ENCODE measurements at regions not wholly inside any gene's neighbourhood (a gene's known extent, or its start where the extent isn't known, plus 50 kb on each side); places are given as distances from the start of the nearest gene placed in this dataset.
"Not testable (repeated sequence)": the region's sequence is repeated elsewhere in the genome, so short reads cannot be mapped to it uniquely, and the experiment has no call there.

DNA sequence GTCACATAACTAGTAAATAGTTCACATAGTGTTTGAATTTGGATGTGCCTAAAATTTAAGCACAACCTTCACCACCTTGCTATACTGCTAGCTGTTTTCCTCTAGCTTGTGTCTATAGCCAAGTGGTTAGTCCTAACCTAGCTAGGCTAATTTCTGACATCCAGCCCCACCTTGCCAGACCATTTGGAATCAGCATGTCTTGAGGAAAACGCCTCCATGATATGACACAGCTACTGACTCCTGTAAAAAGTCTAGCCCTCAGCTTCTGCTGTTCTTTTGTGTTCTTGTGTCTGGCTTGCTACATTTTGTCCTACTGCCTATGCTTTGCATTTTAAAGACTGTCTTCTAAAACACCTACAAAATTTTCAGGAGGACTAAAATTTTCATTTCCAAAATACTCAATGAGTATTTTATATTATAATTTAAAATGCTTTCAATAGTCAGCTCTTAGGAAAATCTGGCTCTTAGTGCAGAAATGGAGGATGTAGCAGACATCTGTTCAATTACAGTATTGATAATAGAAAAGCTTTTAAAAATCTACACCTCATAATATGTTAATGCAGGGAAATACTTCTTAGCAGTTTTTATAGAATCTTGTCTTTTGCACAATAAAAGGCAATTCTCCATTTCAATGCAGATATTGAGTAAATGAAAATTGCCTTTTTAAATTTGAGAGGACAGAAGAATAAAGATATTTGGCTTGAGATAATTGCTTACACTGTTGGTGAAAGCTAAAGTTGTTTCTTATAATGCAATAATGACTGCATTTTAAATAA is 160.8 kb upstream of the APP start:
- DNase-seq (ENCODE audit: low spot score) = no peak

DNA sequence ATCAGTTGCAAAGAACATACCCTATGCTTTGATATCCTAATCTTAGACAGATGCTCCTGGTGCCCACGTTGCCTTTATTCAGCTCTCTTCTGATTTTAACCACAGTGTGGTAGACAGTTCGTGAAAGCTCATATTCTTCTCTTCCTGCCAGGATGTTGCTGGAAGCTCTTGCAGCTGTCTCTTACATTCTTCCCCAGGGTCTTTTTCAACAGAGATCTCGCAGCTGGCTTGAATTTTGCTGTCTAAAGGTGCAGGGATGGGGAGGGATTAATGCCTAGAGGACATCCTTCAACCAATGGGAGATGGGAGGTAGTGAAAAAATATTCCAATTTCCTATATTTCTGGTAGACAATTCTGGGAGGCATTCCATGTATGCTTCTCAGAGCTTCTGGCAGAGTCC is 150.0 kb upstream of the APP start:
- no peak for DNase-seq (ENCODE audit: low spot score)

DNA sequence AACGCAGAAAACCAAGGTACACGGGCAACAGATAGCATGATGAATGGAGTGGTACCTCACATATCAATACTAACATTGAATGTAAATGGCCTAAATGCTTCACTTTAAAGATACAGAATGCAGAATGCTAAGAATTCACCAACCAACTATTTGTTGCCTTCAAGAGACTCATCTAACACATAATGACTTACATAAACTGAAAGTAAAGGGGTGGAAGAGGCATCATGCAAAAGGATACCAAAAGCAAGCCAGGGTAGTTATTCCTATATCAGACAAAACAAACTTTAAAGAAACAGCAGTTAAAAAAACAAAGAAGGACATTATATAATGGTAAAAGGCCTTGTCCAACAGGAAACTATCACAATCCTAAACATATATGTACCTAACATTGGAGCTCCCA is 137.1 kb upstream of the APP start:
- DNase-seq (ENCODE audit: low spot score) = no peak

DNA sequence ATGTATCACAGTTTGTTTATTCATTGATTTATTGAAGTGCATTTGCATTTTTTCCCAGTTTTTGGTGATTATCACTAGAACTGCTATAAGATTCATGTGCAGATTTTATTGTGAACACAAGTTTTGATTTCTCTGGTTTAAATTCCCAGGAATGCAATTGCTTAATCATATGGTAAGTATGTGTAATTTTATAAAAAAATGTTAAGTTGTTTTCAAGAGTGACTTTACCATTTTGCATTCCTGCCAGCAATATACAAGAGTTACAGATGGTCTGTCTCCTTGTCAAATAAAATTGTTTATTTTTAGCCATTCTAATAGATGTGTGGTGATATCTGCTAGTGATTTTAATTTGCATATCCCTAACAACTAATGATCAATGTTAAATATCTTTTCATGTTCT is 127.3 kb upstream of the APP start:
- no peak for DNase-seq (ENCODE audit: low spot score)

DNA sequence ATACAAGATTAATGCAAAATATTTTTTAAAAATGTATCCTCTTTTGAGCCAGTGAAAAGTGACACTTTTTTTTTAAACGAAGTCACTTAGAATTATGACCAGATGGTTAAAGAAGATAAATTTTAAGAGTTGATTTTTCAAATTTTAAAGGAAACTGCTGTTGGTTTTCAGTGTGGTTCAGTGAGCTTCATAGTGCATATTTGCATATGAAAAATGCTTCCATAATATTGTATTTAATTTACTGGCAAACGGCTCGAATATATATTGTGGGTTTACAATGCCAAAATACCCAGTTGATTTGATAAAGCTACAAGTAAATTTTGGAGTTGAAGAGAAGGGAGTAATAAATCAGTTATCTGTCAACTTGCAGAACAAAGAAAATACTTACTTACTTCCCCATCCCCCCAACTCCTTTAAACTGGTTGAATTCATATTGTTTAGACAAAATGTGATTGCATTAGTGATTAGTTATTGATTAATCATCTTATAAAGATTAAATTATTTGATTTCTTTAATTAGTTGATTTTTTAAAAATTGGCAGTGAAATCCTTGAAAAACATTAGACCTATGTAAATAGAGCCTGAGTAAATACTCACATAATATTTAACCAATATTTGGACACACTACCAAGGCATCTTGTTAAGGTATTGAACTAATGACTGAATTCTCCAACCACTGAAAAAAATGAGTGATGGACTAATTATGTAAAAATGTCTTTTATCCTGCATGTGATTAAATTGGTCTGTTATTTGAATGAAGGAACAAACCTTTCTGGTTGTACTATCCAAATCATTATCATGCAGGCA is 122.8 kb upstream of the APP start:
- DNase-seq (ENCODE audit: low spot score) = no peak

DNA sequence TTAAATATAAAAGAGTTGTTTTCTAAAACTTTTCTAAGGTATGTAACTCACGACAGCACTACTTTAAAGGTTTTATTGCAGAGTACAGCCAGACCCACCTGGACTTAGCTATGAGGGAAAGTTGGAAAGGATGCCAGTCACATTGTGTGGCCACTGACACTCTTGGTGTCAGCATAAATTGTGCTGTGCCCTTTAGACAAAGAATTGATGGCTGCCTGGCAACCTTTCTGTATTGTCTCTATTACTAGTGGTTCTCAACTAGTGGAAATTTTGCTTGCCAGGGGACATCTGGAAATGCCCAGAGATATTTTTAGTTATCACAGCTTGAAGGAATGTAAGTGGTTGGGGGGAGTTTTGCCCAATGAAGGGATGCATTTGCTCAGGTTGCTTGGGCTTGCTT is 117.5 kb upstream of the APP start:
- DNase-seq (ENCODE audit: low spot score) = no peak

DNA sequence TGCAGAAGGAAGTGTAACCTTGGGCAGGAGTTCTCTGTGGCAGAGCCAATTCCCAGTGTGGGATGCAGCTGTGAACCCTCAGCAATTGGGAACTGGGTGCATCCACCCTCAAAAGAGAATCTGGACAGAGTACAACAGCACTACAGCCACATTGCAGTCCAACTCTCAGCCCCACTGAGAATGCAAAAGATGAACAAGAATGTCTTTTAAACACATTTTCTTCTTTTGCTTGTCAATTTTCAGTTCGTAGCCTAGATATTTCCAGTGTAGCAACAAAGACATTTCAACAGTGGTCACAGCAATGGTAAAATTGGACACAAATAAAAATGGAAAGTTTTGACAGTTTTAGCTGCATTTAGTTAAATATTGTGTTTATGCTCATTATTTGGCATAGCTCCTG is 114.0 kb upstream of the APP start:
- no peak for DNase-seq (ENCODE audit: low spot score)

DNA sequence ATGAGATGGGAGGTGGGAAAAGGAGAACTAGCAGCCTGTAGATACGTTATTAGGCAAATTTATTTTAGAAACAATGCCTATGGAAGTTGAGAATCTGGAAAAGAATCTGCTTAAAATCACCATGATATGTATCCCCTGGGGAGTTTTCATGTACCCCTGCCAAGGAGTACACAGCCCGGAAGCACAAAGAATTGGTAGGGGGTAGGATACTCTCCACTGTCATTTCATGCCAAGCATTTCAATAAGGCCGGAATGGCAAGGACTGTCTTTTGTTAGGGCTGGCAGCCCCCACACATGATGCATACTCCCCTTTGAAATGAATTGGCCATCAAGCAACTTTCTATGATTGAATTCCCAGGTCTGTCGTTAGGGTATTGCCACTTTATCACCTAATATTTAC is 111.5 kb upstream of the APP start:
- DNase-seq (ENCODE audit: low spot score) = no peak

DNA sequence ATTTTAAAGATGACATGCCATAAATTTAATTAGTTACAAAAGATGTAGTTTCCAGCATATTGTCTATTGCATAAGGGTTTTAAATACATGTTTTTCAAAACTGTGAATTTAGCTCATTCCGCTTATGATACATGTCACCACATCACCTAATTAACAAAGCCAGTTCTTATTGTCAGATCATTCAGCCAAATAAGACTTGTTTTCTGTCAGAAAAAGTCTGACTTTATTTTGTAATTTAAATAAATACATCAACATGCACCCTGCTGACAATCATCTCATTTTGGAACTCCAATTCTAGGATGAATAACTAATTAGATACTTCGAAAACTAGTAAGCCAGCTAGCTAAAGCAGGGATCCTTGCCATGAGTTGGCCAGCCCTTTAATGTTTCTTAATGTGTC is 110.9 kb upstream of the APP start:
- DNase-seq (ENCODE audit: low spot score) = no peak

DNA sequence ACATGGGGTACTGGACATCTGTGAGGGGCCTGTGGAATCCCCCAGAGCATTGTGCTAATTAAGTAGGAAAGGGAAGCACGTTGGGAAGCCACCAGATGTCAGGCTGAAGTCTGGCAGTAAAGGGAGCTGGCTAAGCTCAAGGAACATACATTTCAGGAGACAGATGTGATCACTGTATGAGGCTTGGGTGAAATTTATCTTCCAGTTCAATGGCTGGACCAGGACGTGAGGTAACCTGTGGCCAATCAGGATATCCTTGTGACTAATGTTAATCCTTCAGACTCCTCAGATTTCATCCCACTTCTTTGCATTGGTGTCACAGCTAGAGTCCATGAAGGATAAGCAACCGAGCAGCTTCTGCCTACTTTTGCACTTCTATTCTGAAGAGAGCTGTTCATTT is 110.2 kb upstream of the APP start:
- peak; percentile 52 for DNase-seq (ENCODE audit: low spot score)

DNA sequence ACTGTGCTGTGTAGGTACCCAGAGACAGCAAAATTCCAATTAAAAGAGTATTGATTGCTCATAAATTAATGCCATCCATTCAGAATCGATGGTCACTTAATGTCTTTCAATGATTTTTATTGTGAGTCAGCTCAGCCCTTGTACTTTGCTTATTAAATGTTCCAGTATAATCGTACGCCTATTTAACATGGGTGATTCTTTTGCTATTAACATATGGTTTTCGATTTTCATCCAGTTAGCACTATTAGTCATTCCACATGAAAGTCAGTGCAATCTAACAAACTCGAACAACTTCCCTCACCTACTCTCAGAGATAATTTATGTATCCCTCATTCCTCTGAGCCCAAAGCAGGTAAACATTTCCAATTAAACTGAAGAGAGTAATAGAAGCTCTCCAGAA is 109.6 kb upstream of the APP start:
- no peak for DNase-seq (ENCODE audit: low spot score)

DNA sequence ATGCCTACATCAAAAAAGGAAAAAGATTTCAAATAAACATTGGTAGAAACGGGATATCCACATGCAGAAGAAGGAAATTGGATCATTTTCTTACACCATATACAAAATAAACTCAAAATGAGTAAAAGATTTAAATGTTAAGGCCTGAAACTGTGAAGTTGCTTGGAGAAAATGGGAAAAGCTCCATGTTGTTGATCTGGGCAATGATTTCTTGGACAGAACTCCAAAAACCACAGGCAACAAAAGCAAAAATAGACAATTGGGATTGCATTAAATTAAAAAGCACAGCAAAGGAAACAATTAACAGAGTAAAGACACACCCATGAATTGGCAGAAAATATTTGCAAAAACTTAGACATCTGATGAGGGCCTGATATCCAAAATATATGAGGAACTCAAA is 105.2 kb upstream of the APP start:
- DNase-seq (ENCODE audit: low spot score) = no peak

DNA sequence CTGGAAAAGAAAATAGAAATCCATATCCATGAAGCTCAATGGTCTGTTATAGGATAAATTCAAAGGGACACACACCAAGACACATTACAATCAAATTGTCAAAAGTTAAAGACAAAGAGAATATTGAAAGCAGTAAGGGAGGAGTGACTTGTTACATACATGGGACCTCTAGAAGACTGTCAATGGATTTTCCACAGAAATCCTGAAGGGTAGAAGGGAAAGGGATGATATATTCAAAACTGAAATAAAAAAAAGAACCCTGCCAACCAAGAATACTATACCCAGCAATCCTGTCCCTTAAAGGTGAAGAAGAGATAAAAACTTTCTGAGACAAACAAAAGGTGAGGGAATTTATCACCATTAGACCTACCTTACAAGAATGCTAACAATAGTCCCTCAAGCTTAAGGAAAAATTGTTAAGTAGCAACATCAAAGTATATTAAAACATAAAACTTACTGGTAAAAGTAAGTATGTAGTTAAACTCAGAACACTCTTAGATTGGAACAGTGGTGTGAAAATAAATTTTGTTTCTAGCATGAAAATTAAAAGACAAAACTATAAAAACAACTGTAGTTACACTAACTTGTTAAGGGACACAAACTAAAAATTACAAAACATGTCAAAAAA is 103.2 kb upstream of the APP start:
- no peak for DNase-seq (ENCODE audit: low spot score)

DNA sequence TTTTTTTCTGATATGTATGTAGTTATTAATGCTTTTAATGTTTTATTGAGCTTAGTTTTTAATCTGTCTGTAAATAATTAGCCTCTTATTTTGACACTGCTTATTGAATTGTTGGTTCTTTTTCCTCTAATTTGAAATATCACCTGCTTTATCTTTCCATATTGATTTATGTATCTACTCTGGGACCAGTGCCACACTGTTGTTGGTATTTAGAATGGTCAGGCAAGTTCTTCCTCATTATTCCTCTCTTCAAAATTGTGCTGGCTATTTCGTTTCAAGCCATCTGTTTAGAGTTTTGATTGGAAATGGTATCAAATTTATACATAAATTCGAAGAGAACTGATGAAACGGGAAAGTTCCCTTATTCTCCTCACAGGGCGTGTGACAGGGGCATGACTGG is 96.8 kb upstream of the APP start:
- no peak for DNase-seq (ENCODE audit: low spot score)

DNA sequence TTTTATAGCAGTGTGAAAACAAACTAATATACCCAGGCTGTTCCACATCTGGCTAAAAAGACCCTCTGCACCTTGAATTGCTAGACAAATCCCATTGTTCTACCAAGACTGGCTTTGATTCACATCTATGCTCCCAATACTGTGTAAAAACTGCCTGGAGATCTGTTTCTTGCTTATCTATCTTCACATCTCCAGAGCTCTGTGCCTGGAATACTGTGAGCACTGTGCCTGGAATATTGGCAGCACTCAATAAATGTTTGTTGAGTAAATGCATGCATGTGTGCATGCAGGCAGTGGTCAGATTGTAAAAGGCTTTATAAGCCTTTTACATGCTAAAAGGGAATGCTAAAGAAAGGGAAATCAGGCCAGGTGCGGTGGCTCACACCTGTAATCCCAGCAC is 75.5 kb upstream of the APP start:
- no peak for DNase-seq (ENCODE audit: low spot score)

DNA sequence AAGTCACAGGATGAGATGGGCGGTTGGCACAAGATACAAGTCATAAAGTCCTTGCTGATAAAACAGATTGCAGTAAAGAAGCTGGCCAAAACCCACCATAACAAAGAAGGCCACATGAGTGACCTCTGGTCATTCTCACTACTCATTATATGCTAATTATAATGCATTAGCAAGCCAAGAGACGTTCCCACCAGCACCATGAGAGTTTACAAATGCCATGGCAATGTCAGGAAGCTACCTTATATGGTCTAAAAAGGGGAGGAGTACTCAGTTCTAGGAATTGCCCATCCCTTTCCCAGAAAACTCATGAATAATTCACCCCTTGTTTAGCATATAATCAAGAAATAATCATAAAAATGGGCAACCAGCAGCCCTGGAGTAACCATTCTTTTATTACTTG is 74.9 kb upstream of the APP start:
- DNase-seq (ENCODE audit: low spot score) = no peak

DNA sequence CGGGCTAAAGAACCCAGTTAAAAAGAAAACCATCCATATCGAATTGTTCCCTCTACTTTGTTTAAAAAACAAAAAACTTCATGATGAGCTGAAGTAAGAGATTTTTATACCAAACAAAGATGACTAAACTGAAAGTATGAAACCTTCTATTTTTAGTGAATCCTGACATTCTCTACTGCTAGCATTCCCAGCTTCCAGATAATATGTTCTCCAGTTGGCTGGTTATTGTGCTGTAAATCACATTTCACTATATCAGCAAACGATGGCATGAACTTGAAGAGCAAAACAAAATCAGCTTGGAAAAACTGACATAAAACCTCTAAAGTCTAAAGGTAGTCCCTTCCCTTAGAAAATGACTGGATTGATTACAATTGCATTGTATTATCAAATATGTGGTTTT is 68.1 kb upstream of the APP start:
- peak; percentile 56 for DNase-seq (ENCODE audit: low spot score)

DNA sequence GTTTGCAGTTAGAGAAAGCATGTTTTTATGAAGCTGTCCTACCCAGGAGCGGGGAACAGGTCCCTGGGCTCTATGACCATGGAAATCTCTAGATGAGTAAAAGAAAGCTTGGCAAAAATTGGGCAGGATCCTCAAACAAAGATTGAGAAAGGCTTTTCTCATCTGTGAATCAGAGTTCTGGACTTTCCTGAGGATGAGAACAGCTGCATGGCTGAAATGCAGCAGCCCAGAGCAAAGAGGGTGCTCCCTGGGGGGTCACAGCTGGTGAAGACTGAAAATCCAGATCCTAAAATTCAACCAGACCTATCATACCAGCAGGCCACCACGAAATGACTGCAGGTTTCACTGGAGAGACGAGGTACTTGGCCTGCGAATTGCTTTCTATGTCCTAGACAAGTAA is 65.7 kb upstream of the APP start:
- no peak for DNase-seq (ENCODE audit: low spot score)

DNA sequence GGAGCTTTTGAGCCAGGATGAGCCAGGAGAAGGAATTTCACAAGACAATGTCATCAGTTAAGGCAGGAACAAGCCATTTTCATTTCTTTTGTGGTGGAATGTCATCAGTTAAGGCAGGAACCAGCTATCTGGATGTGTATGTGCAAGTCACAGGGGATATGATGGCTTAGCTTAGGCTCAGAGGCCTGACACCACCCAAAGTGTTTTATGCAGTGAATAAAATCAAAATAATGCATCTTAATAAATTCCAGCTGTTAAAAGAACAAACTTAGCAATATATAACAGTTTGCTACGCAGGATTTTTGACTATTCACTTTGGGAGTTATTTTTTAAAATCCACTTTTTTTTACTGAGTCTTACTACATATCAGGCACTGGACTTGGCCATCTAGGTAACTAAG is 62.7 kb upstream of the APP start:
- DNase-seq (ENCODE audit: low spot score) = not testable (repeated sequence)

DNA sequence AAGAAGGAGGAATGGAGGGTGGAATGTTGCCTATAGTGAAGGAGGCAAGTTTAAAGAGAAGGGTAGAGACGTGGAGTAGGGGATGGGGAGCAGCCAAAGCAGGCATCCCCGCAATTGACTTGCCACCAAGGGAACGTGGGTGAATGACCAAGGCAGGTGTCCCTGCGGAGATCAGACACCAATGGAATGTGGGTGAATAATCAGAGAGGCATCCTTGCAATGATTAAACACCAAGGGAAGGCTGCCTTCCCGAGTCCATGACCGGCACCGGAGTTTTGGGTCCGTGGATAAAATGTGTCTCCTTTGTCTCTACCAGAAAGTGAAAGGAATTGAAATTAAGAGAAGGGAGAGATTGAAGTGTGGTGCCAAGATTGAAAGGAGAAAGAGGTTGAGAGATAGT is 61.9 kb upstream of the APP start:
- DNase-seq (ENCODE audit: low spot score) = not testable (repeated sequence)

DNA sequence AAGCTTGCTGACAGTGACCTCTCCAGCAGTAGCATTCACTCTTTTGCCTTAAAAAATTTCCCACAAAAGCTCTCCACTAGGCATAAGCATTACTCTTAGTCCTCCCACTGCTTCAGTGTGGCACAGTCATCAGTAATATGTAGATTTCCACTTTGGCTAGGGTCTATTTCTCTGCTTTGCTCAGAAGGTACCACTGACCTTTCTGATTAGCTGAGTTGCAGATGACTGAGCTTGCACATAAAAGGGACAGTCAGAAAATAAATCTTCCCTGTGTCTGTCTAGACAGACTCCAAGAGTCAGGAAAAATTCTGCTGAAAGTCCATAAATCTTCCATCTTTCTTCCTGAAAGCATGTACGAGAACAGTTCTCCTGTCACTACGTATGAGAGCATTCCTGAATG is 56.6 kb upstream of the APP start:
- DNase-seq (ENCODE audit: low spot score) = no peak

DNA sequence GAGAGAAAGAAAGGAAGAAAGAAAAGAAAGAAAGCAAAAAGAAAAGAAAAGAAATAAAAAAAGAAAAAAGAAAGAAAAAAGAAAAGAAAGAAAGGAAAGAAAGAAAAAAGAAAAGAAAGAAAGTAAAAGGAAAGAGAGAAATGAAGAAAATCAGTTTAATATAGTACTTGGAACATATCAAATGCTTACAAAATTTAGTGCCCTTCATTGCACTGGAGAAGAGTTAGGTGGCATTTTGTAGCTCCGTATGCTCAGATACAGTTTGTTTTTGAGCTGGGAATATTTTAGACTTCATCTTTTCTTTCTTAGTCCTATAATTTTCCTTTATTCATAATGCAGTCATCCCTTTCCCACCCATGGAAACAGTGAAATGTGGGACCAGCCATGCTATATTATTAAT is 56.2 kb upstream of the APP start:
- no peak for DNase-seq (ENCODE audit: low spot score)

DNA sequence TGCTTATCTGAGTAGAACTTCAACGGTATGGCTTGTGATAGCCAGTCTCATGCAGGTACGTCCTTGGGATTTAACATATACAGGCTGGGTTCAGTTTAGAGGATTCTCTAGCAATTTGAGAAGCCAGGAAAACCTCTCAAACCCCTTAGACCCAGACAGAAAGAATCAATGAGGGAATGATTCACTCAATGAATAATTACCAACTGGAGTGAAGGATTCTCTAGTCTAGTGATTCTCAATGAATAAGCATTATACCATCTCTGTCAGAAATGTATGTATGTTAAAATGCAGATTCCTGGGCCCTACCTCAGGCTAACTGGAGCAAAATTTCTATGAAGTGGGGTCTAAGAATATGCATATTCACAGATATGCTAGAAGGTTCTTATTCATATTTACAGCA is 54.5 kb upstream of the APP start:
- DNase-seq (ENCODE audit: low spot score) = no peak

Data from umbilical cord (tissue), 1 donor.